Stimulated activated CD4-positive, alpha-beta T cell treated with anti-CD3 and anti-CD28 coated beads, Interleukin-15, amount 100 ng/mL, for 1 hour (primary cell): ENCODE measurements at regions not wholly inside any gene's neighbourhood (a gene's known extent, or its start where the extent isn't known, plus 50 kb on each side); places are given as distances from the start of the nearest gene placed in this dataset.

Experiments used
- DNase-seq, 2 donors: peaks; one replicate each; pipeline ENCODE4 v3.0.0-alpha.2; 2020; ENCODE audit warnings: low read depth in 1 of 2, low spot score in 1 of 2

DNA sequence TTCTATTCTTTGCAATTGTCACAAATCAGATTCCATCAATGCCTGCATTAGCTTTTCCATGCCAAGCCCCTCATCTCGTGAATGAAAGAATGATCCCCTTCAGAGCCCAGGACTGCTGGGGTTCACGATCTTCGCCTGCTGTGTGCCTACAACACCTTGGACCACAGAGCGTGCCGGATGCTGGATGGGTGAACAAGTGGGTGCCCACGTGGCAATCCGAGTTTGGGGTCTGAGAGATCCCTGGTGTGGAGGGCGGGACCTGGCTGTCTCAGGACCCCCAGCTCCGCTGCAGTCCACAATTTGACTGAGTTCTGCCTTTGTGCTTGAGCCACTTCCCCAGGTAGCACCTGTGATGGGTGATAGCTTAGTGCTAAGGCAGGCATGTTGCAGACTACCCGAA lies 317.0 kb downstream of the GALR1 start:
- no peak for DNase-seq

GRCh38 chr18:77567205-77567604 lies 317.6 kb downstream of the GALR1 start:
- DNase-seq: no peak

DNA sequence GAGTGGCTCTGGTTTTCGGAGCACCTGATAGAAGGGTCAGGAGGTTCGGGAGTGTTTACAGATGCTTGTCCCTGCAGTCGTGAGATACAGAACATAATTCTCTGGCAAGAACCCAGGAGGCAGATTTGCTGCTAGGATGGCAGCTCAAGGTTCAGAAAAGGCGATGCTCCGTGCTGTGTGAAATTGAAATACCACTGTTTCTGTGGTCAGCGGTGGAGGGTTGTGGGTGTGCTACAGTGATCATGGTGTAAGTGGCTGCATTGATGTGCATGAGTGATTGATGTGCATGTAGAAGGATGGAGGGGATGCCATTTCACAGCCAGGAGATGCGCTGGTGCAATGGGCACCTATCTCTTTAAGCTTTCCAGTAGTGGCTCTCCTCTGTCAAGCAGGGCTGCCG lies 322.1 kb downstream of the GALR1 start:
- no peak for DNase-seq

DNA sequence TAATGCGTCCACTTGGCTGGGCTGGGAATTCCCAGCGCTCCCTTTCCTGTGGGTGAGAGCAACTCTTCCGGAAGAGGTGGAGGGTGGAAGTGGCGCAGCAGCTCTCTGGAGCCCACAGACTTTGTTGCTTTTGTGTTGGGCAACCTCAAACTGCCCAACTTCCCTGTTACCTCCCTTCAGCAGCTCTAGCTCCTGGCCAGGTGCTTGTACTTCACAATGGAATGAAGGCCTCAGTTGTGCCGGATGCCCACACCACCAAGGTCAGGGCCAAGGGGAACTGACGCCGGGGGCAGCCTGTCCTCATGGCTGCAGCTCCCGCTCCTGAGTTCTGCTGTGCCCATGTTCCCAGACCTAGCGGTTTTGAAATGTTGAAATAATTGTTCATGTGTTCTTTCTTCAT lies 322.9 kb downstream of the GALR1 start:
- DNase-seq: no peak

DNA sequence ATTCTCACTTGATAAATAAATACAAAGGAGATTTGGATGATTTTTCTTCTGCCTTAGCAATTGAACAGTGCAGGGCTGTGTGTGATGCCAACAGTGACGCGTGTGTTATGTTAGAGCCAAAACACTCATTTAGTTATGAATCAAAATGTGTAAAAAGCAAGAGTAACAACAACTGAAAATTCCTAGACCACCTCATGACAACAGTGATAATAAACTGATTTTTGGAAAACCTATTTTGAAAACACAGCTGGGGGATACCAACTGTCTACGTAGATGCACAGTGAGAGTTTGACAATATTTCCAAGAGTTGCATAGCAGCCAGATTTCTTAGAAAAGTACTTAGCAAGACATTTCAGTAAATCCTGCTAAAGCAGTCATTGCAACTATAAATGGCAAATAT lies 323.9 kb downstream of the GALR1 start:
- DNase-seq: no peak

DNA sequence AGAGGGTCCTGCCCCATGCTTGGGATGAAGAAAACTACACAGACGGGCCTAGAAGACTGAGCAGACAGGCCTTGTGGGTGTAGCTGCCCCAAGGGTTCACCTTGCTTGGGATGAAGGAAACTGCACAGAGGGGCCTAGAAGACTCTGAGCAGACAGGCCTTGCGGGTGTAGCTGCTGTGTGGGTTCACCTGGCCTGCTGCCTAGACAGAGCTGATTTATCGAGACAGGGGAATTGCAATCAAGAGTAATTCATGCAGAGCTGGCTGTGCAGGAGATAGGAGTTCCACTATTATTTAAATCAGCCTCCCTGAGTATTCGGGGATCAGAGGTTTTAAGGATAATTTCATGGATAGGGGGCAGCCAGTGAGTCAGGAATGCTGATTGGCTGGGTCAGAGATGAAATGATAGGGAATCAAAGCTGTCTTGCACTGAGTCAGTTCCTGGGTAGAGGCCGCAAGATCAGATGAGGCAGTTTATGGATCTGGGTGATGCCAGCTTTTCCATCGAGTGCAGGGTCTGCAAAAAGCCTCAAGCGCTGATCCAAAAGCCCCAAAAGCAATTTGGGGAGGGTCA lies 341.4 kb downstream of the GALR1 start:
- no peak for DNase-seq

- DNase-seq: no peak
These were observed 348.1 kb downstream of the GALR1 start for GRCh38 chr18:77597726-77598125.

DNA sequence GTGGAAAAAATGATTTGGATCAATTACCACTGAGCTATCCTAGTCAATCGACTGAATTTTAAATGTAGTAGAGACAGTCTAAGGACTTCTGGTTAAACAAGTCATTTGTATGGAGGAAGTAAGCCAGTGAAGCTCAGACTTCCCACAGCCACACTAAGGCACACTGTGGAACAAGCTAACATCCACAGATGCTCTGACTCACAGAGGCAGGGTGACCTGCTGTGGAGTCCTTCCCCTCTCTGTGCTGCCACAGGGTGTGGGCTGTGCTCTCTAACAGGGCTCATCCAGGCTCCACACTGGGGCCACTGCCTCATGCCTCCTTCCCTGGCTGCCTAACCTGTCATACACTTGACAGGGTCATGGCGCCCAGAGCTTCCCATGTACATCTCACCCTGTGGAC lies 351.0 kb downstream of the GALR1 start:
- no peak for DNase-seq

DNA sequence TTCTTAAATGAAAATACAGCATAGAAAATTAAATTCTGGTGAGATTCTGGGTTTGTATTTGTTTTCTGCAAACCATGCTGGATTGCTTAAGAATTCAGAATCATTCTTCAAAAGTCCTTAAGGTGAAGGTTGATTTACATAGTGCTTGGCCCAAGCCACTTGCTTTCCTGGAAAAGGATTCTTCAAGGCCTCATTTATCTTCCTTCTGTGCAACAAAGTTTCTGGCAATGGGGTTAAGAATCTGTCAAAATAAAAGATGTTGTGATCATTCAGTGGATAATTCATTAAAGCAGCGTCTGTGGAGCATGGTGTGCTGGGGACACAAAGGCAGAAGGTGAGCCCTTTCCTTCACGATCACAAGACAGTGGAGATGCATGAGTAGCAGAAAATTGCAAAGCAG lies 351.9 kb downstream of the GALR1 start:
- DNase-seq: no peak

DNA sequence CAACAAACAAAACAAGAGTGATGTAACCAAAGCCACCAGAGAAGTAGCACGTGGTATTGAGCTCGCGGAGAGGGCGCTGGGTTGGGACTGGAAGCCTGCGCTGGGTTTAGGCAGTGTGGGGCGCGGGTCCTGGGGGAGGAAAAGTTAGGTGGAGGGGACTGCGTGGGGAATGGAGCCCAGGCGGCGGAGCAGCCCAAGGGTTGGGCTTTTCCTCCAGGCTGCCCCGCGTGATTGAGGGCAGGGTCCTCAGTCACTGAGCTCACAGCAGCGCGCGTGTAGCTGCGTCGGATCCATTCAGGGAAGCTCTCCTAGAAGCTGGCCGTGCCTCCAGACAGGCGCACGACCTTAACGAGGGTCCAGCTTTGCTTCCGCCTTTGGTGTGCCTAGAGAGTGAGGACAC lies 357.4 kb downstream of the GALR1 start:
- DNase-seq: no peak

- no peak for DNase-seq
These were observed 359.2 kb downstream of the GALR1 start for GRCh38 chr18:77608807-77609206.

GRCh38 chr18:77617694-77618093 lies 368.0 kb downstream of the GALR1 start:
- no peak for DNase-seq

DNA sequence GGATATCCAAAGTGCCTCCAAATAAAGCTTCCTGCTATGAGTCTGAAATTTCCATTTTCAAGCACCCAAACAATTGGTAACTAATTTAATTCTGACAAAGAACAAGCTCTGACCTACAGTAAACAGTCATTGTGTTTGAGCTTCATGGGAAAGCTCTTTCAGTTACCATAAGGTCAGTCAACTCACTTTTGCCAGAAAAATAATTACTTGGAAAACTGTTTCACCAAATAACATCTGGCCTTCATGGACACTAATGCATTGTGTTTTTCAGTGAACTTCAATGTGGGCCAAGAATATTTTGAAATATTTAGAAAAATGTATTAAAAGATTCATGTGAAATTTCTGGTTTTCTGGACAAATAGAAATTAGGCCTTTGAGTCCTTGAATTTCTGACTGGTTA lies 369.9 kb downstream of the GALR1 start:
- DNase-seq: no peak

- DNase-seq: no peak
These were observed 372.5 kb downstream of the GALR1 start for GRCh38 chr18:77622009-77622692.

DNA sequence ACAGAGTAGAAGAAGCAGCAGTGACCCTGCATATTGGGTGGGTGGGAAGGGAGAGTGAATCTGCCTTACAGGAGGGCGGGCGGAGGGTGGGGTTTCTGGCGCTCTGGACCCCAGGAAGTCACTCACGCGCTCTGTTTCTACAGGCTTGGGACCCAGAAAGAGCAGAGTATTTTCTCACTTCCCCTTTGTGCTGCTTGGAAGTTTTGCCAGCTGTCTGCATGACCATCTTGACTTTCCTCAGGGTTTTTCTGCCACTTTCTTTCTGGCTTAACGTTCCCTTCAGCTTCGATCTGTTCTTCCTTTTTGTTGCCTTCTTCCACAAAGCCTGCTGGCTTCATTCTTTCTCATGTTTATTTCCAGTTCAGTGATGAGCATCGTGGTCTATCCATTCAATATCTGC lies 383.1 kb downstream of the GALR1 start:
- DNase-seq: no peak

DNA sequence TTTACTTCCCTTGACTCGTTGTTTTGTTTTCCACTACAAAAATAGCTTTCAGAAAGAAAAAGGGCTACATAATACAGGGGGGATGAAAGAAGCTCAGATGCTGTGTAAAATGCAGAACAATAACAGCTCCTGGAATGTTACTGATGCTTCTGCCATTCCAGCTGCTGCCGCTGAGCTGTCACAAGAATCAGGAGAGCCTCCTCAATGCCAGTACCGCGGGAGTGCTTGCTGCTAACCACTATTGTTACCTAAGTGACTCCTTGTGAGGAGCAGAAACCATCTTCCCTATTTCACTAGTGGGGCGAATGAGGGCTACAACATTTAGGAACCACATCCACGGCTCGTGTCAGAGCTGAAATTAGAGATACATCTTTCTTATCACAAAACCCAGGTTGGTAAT lies 384.8 kb downstream of the GALR1 start:
- DNase-seq: no peak

DNA sequence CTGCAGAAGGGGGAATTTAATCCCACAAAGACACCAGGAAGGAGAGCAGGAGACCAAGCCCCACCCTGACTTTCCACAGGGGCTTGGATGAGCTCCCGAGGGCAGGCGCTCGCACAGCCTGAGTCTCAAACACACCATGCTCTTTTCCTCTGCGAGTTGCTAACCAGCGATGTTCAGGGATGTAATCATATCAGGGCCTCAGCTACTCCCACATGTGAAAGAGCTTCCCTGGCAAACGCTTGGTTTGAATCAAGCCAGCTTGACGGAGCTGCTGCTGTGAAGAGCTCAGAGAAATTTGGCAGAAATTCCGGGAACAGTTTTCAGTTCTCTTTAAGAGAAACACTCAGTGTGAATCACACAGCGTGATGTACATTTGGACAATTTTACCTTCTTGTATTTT lies 385.8 kb downstream of the GALR1 start:
- no peak for DNase-seq

- DNase-seq: no peak
These were observed 386.2 kb downstream of the GALR1 start for GRCh38 chr18:77635858-77636257.

GRCh38 chr18:77645170-77645872 lies 395.7 kb downstream of the GALR1 start:
- no peak for DNase-seq

DNA sequence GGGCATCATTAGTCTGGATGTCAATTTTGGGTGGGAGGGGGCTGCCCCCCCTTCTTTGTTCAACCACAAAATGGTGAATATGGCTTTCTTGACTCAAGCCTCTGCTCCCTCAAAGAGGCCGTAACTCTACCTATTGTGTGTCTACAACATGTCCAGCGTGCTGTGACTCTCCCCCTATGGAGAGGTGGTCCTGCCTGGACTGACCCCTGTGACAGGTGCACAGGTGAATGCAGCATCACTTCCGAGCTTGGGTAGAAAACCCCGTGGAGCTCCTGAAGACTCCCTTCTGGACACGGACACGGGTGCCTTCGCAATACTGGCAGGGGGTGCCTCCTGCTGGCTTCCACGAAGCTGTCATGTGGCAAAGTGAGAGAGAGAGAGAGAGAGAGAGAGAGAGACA lies 397.8 kb downstream of the GALR1 start:
- DNase-seq: no peak

GRCh38 chr18:77648411-77648810 lies 398.8 kb downstream of the GALR1 start:
- DNase-seq: no peak

DNA sequence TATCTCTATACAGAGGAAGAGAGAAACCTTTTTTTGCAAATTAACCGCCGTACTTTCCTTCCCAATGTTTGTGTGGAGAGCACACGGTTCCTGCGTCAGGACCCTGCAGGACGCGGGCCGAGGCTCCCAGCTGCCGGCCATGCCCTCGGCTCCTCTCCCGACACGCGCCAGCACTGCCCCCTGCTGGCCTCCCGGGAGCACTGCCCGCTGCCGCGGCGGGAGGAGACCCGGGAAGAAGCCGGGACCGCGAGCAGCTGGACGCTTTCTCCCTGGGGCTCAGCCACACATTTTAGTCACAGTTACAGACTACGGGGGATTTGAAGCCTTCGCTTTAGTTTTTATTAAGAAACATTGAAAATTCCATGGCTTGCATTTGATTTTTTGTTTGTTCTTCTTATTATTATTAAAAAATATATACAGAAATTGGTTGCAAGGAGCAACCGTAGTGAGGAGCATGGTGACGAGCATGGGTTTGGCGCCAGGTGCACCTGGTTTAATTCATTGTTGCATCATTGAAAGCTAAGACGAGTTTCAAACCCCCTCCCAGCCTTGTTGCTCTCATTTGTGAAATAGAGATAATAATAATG lies 401.2 kb downstream of the GALR1 start:
- peak in 1 of 2 donors; percentile 43 for DNase-seq
